ENCODE measurements at regions not wholly inside any gene's neighbourhood (a gene's known extent, or its start where the extent isn't known, plus 50 kb on each side); places are given as distances from the start of the nearest gene placed in this dataset.
A peak's percentile ranks its signal among the peaks of the same experiment; 100 is the strongest.

GRCh38 chr2:226526716-226527115, 272.9 kb downstream of the IRS1 start:
- no peak for DNase-seq (ENCODE audit: low spot score)

GRCh38 chr2:226524381-226524843, 275.2 kb downstream of the IRS1 start:
- no peak for DNase-seq (ENCODE audit: low spot score)

- DNase-seq (ENCODE audit: low spot score): no peak
Observed at GRCh38 chr2:226520723-226521122, 278.9 kb downstream of the IRS1 start.

- no peak for DNase-seq (ENCODE audit: low spot score)
Observed at GRCh38 chr2:226515344-226516055, 284.1 kb downstream of the IRS1 start.

- DNase-seq (ENCODE audit: low spot score): no peak
Observed at GRCh38 chr2:226514895-226515294, 284.7 kb downstream of the IRS1 start.

- no peak for DNase-seq (ENCODE audit: low spot score)
Observed at GRCh38 chr2:226511311-226511710, 288.3 kb downstream of the IRS1 start.

GRCh38 chr2:226508683-226509082, 290.9 kb downstream of the IRS1 start:
- no peak for DNase-seq (ENCODE audit: low spot score)

GRCh38 chr2:226508005-226508404, 291.6 kb downstream of the IRS1 start:
- no peak for DNase-seq (ENCODE audit: low spot score)

- no peak for DNase-seq (ENCODE audit: low spot score)
Observed at GRCh38 chr2:226497146-226497909, 302.3 kb downstream of the IRS1 start.

- no peak for DNase-seq (ENCODE audit: low spot score)
Observed at GRCh38 chr2:226496273-226496550, 303.4 kb downstream of the IRS1 start.

GRCh38 chr2:226495466-226496272, 304.0 kb downstream of the IRS1 start:
- no peak for DNase-seq (ENCODE audit: low spot score)

GRCh38 chr2:226491112-226491511, 308.5 kb downstream of the IRS1 start:
- DNase-seq (ENCODE audit: low spot score): no peak

GRCh38 chr2:226489775-226490541, 309.7 kb downstream of the IRS1 start:
- DNase-seq (ENCODE audit: low spot score): no peak

GRCh38 chr2:226488034-226488433, 311.6 kb downstream of the IRS1 start:
- no peak for DNase-seq (ENCODE audit: low spot score)

- no peak for DNase-seq (ENCODE audit: low spot score)
Observed at GRCh38 chr2:226487573-226487972, 312.0 kb downstream of the IRS1 start.

GRCh38 chr2:226483745-226484619, 315.6 kb downstream of the IRS1 start:
- DNase-seq (ENCODE audit: low spot score): peak; percentile 78

- DNase-seq (ENCODE audit: low spot score): peak; percentile 65
Observed at GRCh38 chr2:226483143-226483542, 316.5 kb downstream of the IRS1 start.

- DNase-seq (ENCODE audit: low spot score): peak; percentile 92
Observed at GRCh38 chr2:226478109-226478809, 321.4 kb downstream of the IRS1 start.

- DNase-seq (ENCODE audit: low spot score): peak; percentile 20
Observed at GRCh38 chr2:226477221-226478108, 322.2 kb downstream of the IRS1 start.

Data from cerebellar cortex (tissue), 1 donor.